WERI-Rb-1 (cell line): ENCODE measurements at regions not wholly inside any gene's neighbourhood (a gene's known extent, or its start where the extent isn't known, plus 50 kb on each side); places are given as distances from the start of the nearest gene placed in this dataset.

ENCODE experiments used
- DNase-seq: peaks from one replicate; pipeline ENCODE4 v3.0.0-alpha.2; 2020
- H3K27ac ChIP-seq: fragments of 250-450 bp; sonication (Bioruptor Pico); 2 replicates; pipeline ENCODE4 v1.5.1; 2020; ENCODE audit warnings: mild to moderate bottlenecking, moderate library complexity
- H3K27me3 ChIP-seq: fragments of 250-450 bp; sonication (Bioruptor Pico); 2 replicates; pipeline ENCODE4 v1.5.1; 2021; ENCODE audit warnings: mild to moderate bottlenecking, low read depth, moderate library complexity; ENCODE audit not compliant: insufficient read depth, severe bottlenecking
- H3K36me3 ChIP-seq: fragments of 250-450 bp; sonication (Bioruptor Pico); 2 replicates; pipeline ENCODE4 v1.5.1; 2020; ENCODE audit warnings: mild to moderate bottlenecking, moderate library complexity
- H3K4me3 ChIP-seq: 2 replicates; pipeline ENCODE4 v1.5.1; 2011; ENCODE audit warnings: low read depth, mild to moderate bottlenecking, control low read depth, low read length
- H3K9me3 ChIP-seq: fragments of 250-450 bp; sonication (Bioruptor Pico); 2 replicates; pipeline ENCODE4 v1.5.1; 2021; ENCODE audit warnings: mild to moderate bottlenecking, moderate library complexity; ENCODE audit not compliant: severe bottlenecking
- TF ChIP-seq, protein P1 (sequence below): IDR thresholded peaks from 2 replicates; pipeline ENCODE4 v1.5.1; 2011; ENCODE audit warnings: low read depth, mild to moderate bottlenecking, control low read depth, inconsistent platforms, low read length

- no peak for DNase-seq
- no peak overlapping the region for H3K27ac ChIP-seq
- TF ChIP-seq, protein P1, sequence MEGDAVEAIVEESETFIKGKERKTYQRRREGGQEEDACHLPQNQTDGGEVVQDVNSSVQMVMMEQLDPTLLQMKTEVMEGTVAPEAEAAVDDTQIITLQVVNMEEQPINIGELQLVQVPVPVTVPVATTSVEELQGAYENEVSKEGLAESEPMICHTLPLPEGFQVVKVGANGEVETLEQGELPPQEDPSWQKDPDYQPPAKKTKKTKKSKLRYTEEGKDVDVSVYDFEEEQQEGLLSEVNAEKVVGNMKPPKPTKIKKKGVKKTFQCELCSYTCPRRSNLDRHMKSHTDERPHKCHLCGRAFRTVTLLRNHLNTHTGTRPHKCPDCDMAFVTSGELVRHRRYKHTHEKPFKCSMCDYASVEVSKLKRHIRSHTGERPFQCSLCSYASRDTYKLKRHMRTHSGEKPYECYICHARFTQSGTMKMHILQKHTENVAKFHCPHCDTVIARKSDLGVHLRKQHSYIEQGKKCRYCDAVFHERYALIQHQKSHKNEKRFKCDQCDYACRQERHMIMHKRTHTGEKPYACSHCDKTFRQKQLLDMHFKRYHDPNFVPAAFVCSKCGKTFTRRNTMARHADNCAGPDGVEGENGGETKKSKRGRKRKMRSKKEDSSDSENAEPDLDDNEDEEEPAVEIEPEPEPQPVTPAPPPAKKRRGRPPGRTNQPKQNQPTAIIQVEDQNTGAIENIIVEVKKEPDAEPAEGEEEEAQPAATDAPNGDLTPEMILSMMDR: no peak
Measured at GRCh38 chr17:55606488-55606815, 95.2 kb upstream of the SMIM36 start.

GRCh38 chr17:55605705-55606487 lies 94.6 kb upstream of the SMIM36 start:
- H3K36me3 ChIP-seq: no peaks in the 10 kb centered on the region
- no peaks in the 10 kb centered on the region for H3K27me3 ChIP-seq
- no peaks in the 10 kb centered on the region for H3K9me3 ChIP-seq
- H3K4me3 ChIP-seq: no peak overlapping the region
- TF ChIP-seq, protein P1: no peak
- no peak overlapping the region for H3K27ac ChIP-seq
- DNase-seq: no peak

More at GRCh38 chr17:55606488-55606815, 95.2 kb upstream of the SMIM36 start:
- H3K4me3 ChIP-seq: no peak overlapping the region
- H3K36me3 ChIP-seq: no peaks in the 10 kb centered on the region
- H3K27me3 ChIP-seq: no peaks in the 10 kb centered on the region
- no peaks in the 10 kb centered on the region for H3K9me3 ChIP-seq

GRCh38 chr17:55601874-55602364 lies 90.7 kb upstream of the SMIM36 start:
- DNase-seq: no peak
- H3K27ac ChIP-seq: no peak overlapping the region
- TF ChIP-seq, protein P1: peak; percentile 78
- H3K27me3 ChIP-seq: no peaks in the 10 kb centered on the region
- H3K4me3 ChIP-seq: no peak overlapping the region
- no peaks in the 10 kb centered on the region for H3K36me3 ChIP-seq
- peaks cover 5% of the 10 kb centered on the region for H3K9me3 ChIP-seq

- Histone ChIP-seq H3K27me3 (no peaks in the 10 kb centered on the region), H3K27ac (no peak overlapping the region), H3K9me3 (peaks cover 5% of the 10 kb centered on the region), H3K36me3 (no peaks in the 10 kb centered on the region), H3K4me3 (no peak overlapping the region)
- TF ChIP-seq, protein P1: no peak
- DNase-seq: no peak
Measured at GRCh38 chr17:55598495-55598894, 87.2 kb upstream of the SMIM36 start.

- no peak overlapping the region for H3K4me3 ChIP-seq
- peaks cover 4% of the 10 kb centered on the region for H3K27me3 ChIP-seq
- no peak for DNase-seq
Measured at GRCh38 chr17:55588446-55589242, 77.4 kb upstream of the SMIM36 start.

More at GRCh38 chr17:55588446-55589242, 77.4 kb upstream of the SMIM36 start:
- Histone ChIP-seq H3K9me3 (no peaks in the 10 kb centered on the region), H3K36me3 (no peaks in the 10 kb centered on the region), H3K27ac (no peak overlapping the region)
- TF ChIP-seq, protein P1: no peak
